DMS153 treated with DMSO at 0.1 percent for 48 hours (cell line): ENCODE measurements at regions not wholly inside any gene's neighbourhood (a gene's known extent, or its start where the extent isn't known, plus 50 kb on each side); places are given as distances from the start of the nearest gene placed in this dataset.
"Not testable (repeated sequence)": the region's sequence is repeated elsewhere in the genome, so short reads cannot be mapped to it uniquely, and the experiment has no call there.

Experiments used
- DNase-seq: peaks from one replicate; lab custom pipeline; 2025; ENCODE audit not compliant: unreplicated experiment; lab: John Stamatoyannopoulos, UW

DNA sequence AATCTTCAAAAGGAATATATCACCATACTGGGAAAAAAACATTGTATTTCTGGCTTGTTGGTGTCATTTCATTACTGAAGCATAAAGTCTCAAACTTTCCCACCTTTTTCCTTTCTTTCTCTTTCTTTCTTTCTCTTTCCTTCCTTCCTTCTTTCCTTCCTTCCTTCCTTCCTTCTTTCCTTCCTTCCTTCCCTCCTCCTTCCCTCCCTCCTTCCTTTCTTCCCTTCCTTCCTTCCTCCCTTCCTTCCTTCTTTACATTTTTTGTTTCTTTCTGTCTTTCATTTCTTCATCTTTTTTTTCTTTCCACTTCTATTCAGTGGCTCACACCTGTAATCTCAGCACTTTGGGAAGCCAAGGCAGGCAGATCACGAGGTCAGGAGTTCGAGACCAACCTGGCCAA lies 1160.7 kb downstream of the PCDH7 start:
- not testable (repeated sequence) for DNase-seq

DNA sequence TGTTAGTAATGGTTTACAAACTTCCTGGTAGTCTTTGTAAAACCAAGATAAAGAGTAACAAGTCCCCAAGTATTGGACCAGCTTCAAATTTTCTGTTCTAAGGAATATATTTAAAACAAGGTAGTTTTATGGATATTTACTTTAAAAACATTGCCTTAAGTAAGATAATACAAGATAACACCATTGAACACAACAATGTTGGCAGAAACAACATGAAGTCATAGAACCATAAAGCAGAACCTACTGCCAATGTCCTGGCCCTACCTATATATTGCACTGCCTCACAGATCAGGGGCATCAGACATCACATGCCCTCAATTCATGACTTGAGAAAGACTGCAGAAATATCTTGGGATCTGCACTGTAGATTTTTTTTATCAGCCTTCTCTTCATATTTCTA lies 1176.2 kb downstream of the PCDH7 start:
- DNase-seq: no peak

DNA sequence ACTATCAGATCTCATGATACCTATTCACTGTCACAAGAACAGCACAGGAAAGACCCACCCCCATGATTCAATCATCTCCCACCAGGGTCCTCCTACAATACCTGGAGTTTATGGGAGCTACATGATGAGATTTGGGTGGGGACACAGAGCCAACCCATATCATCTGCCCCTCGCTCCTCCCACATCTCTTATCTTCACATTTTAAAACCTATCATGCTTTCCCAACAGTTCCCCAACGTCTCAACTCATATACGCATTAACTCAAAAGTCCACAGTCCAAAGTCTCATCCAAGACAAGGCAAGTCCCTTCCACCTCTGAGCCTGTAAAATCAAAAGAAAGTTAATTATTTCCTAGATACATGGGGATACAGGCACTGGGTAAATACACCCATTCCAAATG lies 1185.2 kb downstream of the PCDH7 start:
- DNase-seq: no peak

DNA sequence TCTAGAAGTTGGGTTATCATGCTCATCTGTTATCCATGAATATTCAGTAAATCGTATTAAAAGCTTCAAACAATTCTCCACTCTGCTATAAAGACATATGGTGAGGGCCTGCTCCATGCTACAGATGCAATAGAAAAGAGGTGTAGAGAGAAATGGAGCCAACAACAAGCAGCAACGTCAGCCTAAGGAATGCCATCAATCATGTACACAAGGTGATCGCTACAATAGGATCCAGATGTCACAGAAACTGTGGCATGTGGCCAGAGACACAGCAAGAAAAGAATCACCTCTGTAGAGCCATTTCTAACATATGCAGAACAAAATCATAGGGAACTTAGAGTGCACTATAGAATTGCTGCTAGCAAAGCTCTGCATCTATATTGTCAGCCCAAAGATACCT lies 1188.1 kb downstream of the PCDH7 start:
- no peak for DNase-seq

DNA sequence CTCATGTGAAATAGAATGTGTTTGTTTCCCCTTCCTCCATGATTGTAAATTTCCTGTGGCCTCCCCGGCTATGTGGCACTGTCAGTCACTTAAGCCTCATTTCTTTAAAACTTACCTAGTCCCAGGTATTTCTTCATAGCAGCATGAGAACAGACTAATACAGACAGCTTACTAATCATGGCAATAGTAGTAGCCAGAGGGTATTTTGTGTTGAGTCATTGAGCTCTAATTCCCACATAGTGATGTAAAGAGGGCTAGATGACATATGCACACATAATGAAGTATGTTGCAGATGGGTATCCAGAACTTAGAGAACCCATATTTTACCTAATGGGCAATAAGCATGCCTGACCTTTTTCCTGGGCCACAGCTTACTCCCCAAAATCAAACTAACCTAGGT lies 1197.2 kb downstream of the PCDH7 start:
- no peak for DNase-seq

DNA sequence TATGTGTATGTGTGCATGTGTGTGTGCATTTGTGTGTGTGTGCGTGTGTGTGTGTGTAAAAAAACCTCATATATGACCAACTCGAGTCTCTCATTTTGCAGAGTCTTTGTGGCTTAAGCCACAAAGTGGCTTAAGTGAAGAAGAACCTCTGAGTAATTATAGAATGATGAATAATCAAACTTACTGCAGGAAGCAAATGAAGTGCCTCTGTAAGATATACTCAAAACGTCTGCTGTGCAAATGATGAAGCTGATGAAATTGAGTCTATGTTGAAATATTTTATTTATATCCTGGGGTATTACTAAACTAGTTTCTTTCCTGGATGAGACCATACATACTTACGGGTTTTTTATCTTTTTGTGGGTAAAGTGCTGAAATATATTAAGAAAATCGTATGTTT lies 1198.7 kb downstream of the PCDH7 start:
- no peak for DNase-seq

DNA sequence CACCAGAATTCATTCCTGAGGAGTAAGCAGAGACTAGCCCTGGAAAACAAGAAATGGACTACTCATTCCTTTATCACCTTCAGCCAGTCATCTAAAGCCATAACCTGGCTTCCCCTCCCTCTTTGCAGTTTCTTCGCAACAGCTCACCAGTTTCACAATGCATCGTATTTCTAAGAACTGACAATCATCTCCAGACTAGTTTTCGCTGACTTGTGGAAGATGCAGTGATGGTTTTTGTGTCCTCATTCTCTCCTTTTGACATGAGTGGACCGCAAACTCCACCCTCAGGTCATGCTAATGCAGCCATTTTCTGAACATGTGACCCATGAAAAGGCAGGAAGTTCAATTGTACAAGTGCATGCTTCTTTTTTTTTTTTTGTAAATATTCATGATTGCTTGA lies 1203.5 kb downstream of the PCDH7 start:
- DNase-seq: no peak

DNA sequence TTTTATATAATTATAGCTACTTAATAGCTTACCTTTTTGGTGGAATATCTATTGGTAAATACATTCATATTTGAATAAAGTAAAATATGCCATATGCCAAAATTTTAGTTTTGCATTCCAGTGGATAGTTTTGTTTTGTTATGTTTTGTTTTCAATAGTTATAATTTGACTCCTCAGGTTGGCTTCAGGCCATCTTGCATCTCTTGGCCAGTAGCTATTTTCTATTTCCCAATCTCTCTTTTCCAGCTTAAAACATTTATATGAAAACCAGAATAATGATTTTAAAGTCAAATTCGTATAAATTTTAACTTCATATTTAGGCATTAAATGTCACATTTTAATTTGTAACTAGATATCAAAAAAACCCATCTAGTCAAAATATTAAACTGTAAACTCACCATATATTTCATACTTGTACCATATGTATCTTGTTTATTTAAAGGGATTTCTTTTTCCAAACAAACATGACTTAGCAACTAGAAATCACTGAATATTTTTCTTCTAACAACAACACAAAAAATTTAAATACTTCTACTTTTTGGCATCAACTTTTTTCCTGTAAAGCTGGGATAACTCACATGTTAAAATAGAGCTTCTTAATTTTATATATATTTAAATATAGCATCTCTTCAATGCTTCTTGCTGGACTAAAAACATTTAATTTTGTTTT lies 1209.6 kb downstream of the PCDH7 start:
- no peak for DNase-seq

DNA sequence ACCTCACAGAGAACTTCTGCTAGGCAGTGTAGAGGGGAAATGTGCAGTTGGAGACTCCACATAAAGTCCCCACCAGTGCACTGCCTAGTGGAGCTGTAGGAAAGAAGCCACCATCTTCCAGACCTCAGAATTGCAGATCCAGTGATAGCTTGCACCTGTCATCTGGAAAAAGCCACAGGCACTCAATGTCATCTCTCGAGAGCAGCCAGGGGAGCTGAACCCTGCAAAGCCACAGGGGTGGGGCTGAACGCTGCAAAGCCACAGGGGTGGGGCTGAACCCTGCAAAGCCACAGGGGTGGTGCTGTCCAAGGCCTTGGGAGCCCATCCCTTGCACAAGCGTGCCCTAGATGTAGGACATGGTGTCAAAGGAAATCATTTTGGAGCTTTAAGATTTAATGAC lies 1226.3 kb downstream of the PCDH7 start:
- no peak for DNase-seq

DNA sequence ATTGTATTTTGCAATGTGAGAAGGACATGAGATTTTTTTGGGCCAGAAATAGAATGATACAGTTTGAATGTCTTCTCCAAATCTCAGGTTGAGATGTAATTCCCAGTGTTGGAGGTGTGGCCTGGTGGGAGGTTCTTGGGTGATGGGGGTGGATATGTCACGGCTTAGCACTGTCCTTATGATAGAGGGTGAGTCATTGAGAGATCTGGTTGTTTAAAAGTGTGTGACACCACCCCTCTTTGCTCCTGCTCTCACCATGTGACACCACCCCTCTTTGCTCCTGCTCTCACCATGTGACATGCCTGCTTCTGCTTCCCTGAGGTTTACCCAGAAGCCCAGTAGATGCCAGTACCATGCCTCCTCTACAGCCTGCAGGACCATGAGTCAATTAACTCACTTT lies 1226.9 kb downstream of the PCDH7 start:
- no peak for DNase-seq

DNA sequence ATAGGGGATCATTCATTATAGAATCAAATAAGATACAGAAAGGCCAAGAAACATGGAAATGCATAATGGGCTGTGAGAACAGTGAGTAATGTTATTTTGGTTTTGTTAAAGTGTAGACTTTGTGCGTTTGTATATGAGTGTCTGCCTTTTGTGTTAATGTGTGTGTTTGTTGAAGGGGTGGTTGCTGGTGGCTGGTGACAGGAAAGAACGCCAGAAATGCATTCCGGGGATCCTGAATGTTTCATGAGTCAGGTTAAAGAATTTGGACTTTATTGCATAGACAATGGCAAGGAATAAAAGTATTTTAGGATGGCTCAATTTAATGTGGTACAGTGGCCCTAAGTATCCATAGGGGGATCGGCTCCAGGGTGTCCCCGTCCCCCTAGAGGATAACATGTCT lies 1228.9 kb downstream of the PCDH7 start:
- DNase-seq: no peak

DNA sequence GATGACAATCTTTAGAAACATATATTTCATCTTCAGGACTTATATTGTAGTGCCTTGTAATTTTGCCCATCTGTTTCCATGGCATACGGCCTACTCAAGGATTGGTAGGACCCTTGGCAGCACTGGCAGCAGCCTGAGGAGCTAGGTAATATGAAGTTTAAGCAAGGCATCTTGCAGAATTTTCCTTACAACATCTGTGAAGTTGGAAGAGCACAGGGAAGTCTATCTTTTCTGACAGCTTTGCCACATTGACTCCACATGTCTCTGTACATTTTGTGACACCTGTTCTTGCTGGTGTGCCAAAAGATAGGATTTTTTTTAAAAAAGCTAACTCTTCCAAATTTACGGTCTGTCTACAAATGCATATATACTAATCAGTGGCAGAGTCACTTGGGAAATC lies 1235.2 kb downstream of the PCDH7 start:
- no peak for DNase-seq

DNA sequence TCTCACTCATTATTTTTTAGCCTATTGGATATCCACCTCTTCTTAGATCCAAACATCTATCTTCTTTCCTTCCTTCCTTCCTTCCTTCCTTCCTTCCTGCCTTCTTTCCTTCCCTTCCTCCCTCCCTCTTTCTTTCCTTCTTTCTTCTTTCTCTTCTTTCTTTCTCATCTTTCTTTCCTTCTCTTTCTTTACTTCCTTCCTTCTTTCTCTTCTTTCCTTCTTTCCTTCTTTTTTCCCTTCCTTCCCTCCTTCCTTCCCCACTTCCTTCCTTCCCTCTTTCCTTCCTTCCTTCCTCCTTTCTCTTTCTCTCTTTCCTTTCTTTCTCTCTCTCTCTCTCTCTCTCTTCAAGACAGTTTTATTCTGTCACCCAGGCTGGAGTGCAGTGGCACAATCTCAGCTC lies 1239.8 kb downstream of the PCDH7 start:
- DNase-seq: no peak

DNA sequence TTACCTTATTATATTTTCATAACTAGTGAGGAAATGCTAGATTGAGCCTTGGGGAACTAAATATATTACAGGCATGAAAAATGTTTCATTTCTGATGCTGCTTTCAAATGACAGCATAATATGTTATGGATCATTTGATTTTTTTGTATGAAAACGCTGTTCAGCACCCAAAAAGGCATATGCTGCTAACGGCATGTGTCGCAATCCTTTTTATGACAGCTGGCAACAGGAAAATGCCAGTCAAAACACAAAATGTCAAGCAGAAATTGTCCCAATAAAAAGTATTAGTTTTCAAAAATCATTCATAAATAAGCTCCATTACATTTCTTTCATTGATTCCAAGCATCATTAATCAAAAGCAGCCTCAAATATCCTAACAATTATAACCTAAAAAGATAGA lies 1244.5 kb downstream of the PCDH7 start:
- no peak for DNase-seq

DNA sequence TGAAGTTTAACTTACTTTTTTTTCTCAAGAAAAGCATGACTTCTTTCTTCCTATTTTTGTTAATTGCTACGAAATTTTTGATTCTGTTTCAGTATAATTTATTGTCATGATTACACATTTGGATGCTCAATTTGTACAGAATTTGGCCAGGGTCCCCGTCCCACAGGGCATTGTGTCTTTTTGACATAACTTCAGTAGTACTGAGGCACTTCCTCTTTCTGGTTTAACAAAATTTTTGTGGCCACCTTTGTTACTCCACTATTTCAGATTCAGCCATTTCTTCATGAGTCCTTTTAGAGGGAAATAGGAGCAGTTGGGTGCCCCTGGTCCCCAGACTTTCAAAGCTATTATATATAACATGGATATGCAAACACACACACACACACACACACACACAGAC lies 1248.7 kb downstream of the PCDH7 start:
- DNase-seq: no peak

DNA sequence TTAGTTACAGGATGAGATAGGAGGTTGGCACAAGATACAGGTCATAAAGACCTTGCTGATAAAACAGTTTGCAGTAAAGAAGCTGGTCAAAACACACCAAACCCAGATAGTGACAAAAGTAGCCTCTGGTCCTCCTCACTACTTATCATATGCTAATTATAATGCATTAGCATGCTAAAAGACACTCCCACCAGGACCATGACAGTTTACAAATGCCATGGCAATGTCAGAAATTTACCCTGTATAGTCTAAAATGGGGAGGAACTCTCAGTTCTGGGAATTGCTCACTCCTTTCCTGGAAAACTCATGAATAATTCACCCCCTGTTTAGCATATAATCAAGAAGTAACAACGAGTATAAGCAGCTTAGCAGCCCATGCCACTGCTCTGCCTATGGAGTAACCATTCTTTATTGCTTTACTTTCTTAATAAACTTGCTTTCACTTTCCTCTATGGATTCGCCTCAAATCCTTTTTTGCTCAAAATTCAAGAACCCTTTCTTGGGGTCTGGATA lies 1254.4 kb downstream of the PCDH7 start:
- DNase-seq: no peak

DNA sequence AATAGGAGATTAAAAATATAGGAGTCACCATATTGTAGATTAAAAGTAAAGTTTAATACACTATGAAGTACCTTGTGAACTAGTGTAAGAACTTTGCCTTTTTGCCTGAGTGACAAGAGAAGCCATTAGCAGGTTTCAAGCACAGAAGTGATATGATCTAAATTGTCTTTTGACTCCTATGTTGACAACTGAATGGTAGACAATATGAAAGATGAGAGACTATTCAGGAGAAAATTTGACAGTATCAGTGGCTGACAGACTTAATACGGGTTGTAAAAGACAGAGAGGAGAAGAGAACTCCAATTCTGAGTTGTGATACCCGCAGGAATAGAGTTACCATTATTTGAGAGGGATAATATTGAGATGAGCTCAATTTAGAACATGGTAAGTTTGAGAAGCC lies 1259.8 kb downstream of the PCDH7 start:
- DNase-seq: no peak

DNA sequence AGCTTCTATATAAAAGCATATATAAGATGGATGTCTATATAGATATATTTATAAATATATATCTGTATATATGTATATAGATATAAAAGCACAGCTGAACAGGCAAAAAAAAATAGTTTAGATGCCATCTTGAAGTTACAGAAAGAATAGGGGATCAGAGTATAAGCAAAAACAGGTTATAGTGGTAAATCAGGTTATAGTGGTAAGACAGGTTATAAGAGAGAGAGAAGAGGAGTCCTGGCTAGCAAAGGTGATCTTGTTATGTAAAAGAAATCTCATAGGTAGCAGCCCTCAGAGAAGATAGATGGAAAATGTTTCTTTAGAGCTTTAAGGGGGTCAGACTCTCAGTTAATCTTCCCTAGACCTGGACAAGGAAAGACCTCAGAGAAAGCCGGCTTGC lies 1263.1 kb downstream of the PCDH7 start:
- DNase-seq: no peak

DNA sequence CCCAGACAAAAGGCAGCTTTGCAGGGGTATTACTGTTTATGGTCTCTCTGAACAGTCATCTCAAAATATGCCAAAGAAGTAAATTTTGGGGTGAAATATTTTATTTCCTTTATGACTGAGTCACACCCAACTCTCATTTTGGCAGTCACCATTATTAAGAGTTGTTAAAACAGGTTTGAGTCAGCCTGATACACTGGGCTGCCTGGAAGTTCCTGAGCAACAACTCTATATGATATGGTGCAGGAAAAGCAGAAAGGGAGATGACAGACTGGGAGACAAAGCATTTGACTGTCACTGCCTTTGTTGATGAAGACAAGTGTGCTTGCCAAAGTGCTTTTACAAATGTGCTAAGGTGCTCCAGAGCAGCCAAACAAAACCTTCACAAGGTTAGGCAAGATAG lies 1263.5 kb downstream of the PCDH7 start:
- no peak for DNase-seq

DNA sequence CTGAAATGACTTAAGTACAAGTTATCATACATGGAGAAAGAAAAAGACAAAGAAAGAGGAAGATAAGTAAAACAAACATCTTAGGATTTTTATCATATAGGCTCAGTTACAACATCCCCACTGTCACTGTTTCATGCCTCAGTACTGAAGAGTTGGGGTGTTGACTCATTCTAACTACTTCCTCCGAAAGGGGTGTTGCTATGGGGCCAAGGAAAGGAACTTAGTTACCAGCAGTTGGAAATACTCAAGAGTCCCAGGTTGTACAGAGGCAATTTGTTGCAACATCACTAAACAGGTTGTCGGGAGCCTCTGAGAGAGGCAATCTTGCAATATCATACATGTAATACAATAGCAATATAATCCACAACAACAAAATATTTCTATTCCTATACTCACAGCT lies 1264.7 kb downstream of the PCDH7 start:
- DNase-seq: no peak

DNA sequence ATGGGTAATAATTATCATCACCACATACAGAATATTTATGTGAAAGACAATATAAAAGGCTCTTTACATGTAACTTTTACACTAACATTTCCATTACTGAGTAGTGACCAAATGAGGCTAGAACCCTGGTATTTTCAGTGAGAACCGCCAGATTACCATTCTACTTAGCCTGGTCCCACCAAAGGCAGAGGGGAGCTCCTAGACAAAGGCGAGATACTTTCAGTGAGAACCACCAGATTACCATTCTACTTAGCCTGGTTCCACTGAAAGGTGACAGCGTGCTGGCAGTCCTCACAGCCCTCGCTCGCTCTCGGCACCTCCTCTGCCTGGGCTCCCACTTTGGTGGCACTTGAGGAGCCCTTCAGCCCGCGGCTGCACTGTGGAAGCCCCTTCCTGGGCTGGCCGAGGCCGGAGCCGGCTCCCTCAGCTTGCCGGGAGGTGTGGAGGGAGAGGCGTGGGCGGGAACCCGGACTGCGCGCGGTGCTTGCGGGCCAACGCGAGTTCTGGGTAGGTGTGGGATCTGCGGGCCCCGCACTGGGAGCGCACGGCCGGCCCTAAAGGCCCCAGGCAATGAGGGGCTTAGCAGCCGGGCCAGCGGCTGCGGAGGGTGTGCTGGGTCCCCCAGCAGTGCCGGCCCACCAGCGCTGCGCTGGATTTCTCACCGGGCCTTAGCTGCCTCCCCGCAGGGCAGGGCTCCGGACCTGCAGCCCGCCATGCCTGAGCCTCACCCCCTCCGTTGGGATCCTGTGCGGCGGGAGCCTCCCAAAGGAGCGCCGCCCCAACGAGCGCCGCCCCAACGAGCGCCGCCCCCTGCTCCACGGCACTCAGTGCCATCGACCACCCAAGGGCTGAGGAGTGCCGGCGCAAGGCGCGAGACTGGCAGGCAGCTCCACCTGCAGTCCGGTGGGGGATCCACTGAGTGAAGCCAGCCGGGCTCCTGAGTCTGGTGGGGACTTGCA lies 1276.1 kb downstream of the PCDH7 start:
- no peak for DNase-seq

DNA sequence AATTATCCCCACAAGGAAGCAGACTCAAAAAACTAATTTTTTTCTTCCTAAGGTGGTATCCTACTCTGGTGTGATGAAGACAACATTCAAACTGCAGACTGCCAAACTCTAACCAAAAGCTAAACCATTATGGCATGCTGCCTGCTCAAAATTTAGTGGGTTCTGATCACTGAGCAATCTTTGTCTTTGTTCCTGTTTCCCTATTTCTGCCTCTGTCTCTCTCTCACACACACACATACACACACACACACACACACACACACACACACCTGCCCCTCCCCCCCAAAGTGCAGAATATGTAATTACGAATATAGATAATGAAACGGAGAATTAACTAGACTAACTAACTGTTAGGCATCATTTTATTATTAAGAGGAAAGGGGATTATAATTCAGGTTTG lies 1278.6 kb downstream of the PCDH7 start:
- no peak for DNase-seq
